NCI-H446 (cell line): ENCODE measurements at regions not wholly inside any gene's neighbourhood (a gene's known extent, or its start where the extent isn't known, plus 50 kb on each side); places are given as distances from the start of the nearest gene placed in this dataset.

ENCODE experiments used
- DNase-seq, 2 experiments: peaks; one replicate each; lab custom pipeline; 2025; lab: John Stamatoyannopoulos, UW

DNA sequence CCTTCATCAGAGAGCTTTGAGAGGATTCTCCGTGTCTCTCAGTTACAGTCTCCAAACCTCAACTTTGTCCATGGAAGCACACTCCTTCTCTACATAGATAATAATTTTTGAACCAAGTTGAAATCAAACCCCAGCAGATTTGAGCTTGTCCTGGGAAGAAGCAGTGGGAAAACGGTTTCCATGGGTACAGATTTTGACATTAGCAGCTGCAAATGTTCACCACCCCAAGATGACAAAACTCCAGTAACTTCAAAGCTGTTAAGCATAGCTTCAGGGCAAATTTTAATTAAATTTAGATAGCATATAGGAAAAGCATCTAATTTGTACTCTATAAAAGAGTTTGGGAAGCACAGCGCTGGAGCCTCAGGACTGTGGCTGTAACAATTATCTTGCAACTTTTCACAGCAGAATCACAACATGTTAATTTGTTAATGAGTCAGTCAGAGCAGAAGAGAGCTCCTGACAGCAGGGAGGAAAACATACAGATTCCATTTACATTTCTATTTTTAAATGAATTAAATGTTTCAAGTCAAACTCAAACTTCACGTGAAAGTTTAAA, 240.7 kb downstream of the BMP7 start:
- no peak for DNase-seq

DNA sequence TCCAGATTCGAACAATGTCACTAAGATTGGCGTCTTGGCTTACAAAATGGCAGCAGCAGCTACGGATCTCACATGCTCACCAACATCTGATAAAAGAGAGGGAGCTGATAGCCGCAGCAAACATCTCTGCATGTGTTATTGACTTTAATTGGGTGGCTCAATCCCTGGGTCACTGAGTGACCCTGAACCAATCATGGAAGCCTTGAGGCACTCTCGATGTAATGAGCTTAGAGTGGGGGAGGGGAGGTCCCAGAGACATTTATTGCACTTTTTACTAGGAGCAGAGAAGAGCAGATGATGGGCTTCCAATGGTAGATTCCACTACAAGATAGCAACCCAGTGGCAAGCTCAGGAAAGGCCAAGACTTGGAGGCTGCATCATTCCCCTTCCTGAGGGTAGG, 238.7 kb downstream of the BMP7 start:
- DNase-seq, result no peak

DNA sequence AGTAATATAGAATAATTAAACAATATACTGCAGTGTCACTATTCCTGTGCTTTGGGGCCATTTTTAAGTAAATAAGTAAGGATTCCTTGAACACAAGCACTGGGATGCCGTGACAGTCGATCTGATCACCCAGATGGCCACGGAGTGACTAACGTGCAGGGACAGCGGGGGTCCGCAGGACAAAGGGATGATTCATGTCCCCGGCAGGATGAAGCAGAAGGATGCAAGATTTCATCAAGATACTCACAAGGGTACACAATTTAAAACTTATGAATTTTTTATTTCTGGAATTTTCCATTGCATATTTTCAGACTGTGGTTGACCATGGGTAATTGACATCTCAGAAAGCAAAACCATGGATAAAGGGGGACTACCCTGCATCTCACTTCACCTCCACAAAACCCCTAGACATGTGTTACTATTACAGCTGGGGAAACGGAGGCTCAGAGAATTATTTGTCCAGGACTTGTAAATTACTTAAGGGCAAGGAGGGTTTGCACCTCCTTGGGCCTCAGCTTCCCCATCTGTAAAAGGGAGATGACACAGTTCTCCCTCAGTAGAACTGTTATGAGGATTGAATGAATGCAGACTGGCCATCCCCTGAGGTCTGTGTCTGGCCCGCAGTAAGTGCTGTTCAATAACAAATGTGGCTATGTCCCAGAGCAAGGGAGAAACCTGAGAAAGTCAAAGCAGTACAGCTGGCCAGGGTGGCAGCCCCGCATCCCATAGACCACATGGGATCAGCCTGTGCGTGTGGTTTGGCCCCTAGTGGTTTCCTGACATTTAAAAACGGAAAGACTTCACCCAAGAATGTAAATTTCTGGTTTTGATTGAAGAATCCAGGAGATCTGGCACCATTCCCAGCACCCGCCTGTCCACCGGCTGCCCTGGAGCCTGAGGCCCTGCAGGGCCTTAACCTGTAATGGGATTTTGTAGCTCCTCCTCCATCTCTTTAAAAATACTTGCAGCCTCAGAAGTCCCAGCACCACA, 235.5 kb downstream of the BMP7 start:
- DNase-seq, result no peak

GRCh38 chr20:57031867-57032355, 234.5 kb downstream of the BMP7 start:
- DNase-seq, result no peak

DNA sequence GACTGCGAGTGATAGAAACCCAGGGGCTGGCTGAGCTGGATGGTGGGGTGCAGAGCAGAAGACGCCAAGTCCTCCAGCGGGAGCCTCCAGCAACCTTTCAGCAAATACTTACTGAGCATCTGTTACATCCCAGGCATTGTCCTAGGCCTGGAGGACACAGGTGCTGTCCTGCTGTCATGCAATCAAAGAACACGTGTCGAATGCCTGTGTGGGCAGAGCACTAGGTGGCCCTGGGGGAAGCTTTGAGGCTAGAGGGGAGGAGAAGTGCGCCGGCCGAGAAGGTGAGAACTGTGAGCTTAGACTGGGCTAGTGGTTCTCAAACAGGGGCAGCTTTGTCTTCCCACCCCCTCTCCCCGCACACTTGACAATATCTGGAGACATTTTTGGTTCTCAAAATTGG, 233.6 kb downstream of the BMP7 start:
- no peak for DNase-seq

DNA sequence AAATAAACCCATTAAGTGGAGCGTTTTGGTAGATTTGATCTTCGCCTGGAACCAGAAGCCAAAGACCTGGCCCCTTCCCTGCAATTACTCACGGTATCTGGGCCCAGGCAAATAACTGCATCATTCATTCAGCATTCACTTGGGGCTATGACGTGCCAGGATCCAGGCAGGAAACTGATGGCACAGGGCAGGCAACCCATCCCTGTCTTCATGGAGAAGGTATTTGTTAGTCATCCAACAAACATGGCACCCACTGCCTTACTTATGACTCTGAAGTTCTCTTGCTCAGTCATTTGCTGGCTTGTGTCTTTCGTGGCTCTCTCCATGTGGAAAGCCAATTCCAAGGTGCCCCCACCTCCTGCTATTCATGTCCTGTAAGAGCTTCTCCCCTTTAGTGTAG, 232.4 kb downstream of the BMP7 start:
- DNase-seq, result no peak

DNA sequence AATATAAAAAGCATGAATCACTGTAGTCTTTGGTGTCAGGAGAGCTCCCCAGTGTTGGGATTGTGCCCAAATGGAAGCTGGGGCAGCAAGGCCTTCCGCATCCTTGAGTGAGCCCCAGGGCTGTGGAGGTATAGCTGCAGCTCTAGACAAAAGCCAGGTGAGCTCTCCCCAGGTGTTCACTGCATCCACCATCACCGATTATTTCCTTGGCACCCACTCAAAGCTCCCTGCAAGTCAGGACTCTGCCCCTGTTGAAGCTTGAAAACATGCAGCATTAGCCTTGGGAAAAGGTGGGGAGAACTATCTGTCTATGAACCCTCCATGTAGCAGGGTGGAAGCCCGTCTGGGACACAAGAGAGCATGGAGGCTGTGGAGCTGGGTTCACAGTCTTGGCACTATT, 228.8 kb downstream of the BMP7 start:
- no peak for DNase-seq

DNA sequence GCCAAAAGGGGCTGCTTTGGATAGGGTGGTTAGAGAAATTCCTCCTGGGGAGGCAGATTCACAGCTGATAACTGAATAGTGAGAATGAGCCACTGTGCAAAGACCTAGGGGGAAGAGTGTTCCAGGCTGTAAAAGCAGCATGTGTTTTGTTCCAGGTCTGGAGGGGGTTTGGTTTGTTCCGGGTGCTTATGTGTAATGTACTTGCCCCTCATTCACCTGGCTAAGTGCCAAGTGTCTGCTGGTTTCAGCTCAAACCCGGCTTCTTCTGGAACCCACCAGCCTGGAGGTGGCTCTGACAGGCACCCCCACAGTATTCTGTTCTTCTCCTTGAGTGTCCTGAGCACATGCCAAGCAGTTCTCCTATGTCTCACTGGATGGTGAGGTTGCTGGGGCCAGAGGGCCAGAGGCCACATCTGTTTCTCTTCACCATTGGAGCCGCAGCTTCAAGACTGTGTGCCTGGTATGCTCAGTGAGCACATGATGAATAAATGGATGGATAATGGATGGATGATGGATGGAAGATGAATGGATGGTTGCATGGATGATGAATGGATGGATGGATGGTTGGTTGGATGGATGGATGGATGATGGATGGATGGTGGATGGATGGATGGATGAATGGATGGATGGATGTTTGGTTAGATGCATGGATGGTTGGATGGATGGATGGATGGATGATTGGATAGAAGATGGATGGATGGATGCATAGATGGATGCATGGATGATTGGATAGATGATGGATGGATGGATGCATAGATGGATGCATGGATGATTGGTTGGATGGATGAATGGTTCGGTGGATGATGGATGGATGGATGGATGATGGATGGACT, 227.6 kb downstream of the BMP7 start:
- DNase-seq, result no peak

DNA sequence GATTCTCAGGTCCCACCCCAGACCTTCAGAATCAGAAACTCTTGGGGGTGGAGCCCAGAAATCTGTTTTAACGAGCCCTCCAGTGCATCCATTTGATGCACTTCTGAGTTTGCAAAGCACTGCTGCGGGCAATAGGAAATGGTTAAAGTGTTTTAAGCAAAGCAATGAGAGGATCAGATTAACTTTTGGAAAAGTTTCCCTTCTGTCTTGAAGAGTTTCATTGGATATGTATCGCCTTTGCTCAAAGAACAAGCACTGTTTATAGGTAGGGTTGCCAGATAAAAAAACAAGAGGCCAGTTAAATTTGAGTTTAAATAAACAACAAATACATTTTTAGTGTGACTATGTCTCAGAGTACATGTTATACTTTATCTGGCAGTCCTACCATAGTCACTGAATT, 226.0 kb downstream of the BMP7 start:
- no peak for DNase-seq

DNA sequence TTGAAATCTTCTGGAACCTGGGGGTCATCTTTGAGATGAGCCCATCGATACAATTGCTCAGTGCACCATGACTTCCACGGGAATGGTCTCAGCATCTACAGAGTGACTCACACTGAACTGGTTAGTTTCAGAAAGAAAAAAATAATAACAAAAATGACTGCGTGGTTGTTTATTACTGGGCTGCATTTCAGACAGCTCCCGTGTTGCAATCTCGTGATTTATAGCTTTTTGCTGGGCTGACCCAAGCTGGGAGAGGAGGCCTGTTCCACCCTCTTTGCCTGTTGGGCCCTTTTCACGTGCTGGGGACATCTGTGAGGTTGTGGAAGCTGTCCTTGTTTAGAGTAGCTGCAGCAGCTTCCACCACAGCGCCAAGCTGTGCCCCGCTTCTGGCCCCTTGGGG, 225.5 kb downstream of the BMP7 start:
- DNase-seq, result no peak

DNA sequence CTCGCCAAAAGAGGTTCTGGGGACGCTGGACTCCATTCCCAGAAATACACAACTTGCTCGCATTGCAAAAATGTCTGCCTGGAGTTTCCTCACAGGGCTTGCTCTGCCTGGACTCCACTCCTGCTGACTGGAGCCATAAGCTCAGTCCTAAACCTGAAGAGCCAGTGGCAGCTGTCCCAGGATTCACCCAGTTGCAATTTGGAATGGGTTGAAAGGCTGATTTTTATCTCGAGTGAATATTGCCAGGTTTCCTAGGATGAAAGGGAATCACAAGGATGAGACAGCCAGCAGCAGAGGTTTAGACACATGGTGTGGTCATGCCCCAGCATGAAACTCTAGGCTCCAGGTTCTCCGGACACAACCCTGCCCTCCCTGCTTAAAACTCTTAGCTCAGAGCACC, 223.3 kb downstream of the BMP7 start:
- DNase-seq, result no peak

DNA sequence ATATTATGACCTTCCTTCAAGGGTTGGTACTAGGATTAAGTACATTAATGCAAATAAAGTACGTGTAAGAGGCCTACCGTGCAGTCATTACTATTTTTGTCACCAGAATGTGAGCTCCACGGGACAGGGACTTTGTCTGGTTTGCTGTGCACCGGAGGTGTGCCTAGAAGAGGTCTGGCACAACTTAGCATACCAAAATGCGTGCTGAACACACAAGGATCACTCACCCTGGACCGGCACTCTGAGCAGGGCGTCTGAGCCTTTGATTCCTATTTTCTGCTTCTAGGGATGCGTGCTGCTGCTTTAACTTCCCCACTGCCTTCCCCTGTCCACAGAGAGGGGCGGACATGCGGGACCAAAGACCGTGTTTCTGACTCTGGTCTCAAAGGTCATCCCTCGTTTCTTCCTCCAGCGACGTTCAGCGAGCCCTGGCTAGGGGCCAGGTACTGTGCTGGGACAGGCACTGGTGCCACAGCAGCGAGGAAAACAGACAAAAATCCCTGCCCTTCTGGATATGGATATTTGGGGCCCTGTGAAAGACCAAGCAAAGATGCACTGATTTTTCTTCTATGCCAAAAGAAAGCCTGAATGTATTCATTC, 222.7 kb downstream of the BMP7 start:
- DNase-seq, result no peak

DNA sequence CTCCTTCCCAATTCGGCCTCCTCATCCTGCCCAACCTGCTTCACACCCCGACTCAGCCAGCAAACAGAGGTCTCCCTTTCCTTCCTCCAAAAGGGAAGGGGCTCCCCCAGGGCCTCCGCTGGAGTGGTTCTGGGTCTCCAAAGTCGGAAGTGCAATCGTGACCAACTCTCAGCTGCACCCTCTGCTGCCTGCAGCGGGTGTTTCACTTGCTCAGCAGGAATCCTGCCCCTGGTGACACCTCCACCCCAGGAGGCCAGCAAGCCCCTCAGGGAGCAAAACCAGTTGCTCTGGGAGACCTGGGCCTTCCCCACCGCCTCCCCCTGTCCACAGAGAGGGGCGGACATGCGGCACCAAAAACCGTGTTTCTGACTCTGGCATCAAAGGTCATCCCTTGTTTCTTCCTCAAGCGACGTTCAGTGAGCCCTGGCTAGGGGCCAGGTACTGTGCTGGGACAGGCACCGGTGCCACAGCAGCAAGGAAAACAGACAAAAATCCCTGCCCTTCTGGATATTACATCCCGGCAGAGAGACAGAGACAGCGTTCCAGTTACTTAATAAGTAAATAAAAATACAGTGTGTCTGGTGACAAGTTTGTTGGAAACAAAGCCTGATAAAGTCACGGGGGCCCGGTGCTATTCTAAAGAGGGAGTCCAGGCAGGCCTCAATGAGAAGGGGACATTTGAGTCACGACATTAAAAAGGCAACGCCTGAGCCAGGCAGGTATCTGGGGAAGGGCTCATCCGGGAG, 219.0 kb downstream of the BMP7 start:
- no peak for DNase-seq

- DNase-seq, result no peak
These were observed 218.2 kb downstream of the BMP7 start for GRCh38 chr20:57048027-57048869.

- no peak for DNase-seq
These were observed 217.1 kb downstream of the BMP7 start for GRCh38 chr20:57049296-57049695.

DNA sequence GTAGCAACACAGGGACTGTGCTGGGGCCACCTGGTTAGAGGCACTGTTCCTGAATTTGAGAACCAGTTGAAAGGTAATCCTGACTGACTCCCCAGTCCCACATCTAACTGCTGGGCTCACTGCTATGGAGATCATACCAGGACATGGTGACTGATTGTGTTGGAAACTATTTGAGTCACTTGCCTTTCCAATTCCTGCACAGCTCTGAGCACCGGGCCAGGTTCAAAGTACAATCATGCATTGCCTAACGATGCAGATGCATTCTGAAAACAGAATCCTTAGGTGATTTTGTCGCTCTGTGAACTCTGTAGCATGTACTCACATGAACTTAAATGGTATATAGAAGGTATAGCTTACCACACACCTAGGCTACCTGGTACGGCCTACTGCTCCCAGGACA, 215.3 kb downstream of the BMP7 start:
- no peak for DNase-seq

DNA sequence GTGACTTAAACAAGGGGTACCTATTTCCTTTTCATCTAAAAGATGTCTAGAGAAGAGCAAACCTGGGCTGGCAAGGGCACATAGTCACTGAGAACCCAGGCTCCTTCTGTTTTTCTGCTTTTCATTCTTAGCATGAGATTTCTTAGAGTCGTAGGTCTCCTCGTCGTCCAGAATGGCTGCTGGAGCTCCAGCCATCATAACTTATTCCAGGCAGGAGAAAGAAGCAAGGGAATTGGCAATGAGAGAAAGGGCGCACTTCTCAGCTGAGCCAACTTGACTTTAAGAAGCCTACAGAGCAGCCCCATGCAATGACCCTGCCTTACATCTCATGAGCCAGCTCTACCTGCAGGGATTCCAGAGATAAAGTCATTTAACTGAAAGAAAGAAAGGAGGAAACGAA, 213.4 kb downstream of the BMP7 start:
- no peak for DNase-seq

GRCh38 chr20:57053793-57054552, 212.5 kb downstream of the BMP7 start:
- DNase-seq, result no peak

DNA sequence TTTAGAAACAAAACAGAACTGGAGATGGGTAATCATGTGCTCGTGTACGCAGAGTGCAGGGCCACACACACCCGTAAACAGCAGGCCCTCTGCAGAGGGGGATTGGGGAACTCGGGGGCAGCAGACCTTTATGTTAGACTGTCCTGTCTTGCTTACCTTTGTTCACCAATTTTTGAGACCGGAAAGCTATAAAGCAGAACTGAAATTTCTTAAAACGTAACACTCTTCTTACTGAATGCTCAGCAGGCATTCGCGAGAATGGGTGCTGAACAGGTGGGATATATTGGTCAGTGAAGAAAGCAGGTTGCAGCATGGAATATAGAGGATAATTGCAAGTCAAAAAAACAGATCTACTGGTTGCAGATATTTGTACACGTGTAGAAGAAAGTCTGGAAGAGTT, 211.1 kb downstream of the BMP7 start:
- no peak for DNase-seq

DNA sequence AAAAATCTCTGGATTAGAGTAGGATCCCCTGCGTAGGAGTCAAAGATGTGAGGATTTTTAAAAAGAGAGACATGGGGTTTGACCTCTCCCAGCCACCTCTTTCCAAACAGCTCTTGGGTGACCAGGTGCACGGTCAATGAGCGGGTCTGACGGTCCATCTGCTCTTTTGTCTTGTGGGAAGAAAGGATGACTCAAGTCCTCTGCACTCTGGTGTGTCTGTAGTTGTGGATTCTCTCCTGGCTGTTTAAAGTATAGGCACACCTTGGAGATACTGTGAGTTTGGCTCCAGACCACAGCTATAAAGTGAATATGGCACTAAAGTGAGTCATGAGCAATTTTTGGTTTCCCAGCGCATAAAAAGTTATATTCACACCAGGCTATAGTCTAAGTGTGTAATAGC, 209.8 kb downstream of the BMP7 start:
- DNase-seq, result no peak
